MM.1S (cell line): ENCODE measurements at regions not wholly inside any gene's neighbourhood (a gene's known extent, or its start where the extent isn't known, plus 50 kb on each side); places are given as distances from the start of the nearest gene placed in this dataset.

Source experiments
- EZH2 ChIP-seq: fragments of 300-600 bp; sonication (generic); optimal IDR thresholded peaks from 2 replicates; pipeline ENCODE3; 2017; ENCODE audit warnings: low read depth, mild to moderate bottlenecking, antibody characterized with exemption, low read length, mixed read lengths
- TF ChIP-seq, protein P1 (sequence below): fragments of 300-600 bp; sonication (generic); IDR thresholded peaks from 2 replicates; pipeline ENCODE4 v1.5.1; 2016; ENCODE audit warnings: antibody characterized with exemption, low read length, mixed read lengths

DNA sequence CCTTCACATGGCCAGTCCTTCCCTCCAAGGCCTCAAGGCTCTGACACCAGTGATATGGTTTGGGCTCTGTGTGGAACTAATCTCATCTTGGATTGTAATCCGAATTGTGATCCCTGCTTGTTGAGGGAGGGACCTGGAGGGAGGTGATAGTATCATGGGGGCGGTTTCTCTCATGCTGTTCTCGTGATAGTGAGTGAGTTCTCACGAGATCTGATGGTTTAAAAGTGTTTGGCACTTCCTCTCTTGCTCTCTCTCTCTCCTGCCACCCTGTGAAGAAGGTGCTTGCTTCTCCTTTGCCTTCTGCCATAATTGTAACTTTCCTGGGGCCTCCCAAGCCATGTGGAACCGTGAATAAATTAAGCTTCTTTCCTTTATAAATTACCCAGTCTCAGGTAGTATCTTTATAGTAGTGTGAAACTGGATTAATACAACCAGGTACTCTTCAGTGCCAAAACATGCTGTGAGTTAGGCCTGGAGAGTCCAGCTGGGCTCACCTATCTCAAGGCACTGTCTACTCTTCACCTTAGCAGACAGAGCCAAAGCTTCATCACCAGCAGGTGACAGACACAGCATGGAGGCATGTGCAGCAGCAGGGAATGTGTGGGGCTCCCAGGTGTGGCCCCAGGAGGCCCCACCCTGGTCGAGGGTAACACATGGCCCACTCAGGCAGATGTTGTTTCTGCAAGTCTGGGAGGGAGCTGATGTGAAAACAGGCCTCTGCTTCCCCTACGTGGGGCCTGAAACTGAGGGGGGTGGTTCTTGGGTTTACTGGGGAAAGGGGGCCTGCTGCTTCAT, 97.5 kb upstream of the CDYL start:
- TF ChIP-seq, protein P1, sequence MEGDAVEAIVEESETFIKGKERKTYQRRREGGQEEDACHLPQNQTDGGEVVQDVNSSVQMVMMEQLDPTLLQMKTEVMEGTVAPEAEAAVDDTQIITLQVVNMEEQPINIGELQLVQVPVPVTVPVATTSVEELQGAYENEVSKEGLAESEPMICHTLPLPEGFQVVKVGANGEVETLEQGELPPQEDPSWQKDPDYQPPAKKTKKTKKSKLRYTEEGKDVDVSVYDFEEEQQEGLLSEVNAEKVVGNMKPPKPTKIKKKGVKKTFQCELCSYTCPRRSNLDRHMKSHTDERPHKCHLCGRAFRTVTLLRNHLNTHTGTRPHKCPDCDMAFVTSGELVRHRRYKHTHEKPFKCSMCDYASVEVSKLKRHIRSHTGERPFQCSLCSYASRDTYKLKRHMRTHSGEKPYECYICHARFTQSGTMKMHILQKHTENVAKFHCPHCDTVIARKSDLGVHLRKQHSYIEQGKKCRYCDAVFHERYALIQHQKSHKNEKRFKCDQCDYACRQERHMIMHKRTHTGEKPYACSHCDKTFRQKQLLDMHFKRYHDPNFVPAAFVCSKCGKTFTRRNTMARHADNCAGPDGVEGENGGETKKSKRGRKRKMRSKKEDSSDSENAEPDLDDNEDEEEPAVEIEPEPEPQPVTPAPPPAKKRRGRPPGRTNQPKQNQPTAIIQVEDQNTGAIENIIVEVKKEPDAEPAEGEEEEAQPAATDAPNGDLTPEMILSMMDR = no peak
- TF ChIP-seq EZH2 = no peak
